Iris pigment epithelial cell (primary cell): ENCODE measurements at regions not wholly inside any gene's neighbourhood (a gene's known extent, or its start where the extent isn't known, plus 50 kb on each side); places are given as distances from the start of the nearest gene placed in this dataset.

Experiments
- DNase-seq: peaks from one replicate; pipeline ENCODE4 v3.0.0-alpha.2; 2011; ENCODE audit warnings: low read depth

DNA sequence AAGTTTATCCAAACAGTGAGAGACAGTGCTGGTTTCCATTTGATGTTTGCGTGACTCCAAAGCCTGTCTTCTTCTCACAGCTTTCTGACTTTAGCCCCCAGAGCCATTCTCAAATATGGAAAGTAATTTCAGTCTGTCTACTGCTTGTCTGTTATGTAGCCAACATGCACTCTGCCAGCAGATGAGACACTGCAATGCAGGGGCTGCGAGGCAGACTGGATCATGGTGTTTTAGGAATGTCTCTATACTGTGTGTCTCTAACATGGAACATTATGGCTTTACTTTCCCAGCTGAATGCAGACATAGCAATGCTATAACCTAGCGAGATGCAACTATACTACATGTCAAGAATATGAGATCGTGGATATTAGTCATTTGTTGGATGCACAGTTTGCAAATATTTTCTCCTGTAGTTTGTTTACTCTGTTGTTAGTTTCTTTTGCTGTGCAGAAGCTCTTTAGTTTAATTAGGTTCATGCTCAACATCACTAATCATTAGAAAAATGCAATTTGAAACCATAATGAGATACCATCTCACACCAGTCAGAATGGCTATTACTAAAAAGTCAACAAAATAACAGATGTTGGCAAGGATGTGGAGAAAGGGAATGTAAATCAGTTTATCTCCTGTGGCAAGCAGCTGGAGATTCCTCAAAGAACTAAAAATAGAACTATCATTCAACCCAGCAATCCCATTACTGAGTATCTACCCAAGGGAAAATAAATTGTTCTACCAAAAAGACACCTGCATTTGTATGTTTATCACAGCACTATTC lies 235.8 kb upstream of the TMTC1 start:
- DNase-seq: no peak

DNA sequence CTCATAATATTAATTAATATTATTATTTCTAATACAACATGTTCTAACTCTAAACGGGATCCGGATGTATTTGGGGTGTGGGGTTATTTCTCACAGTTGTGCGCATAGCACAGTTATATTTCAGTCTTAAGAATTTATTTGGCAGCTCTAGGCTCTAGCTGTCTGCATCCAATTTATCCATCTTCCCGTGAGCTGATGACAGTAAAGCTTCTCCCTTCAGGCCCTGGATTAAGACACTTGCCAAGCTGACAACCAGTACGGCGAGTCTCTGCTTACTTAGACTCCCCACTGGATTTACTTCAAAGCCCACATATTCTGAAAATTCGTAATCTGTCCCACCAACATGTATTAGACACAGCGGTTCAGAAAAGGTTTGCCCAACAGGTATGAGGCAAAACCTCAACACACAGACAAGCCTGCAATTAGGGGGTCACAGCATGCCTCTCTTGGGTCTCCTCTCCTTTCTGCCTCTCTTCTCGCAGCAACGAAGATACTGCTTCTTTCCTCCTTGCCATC lies 232.9 kb upstream of the TMTC1 start:
- DNase-seq: no peak

DNA sequence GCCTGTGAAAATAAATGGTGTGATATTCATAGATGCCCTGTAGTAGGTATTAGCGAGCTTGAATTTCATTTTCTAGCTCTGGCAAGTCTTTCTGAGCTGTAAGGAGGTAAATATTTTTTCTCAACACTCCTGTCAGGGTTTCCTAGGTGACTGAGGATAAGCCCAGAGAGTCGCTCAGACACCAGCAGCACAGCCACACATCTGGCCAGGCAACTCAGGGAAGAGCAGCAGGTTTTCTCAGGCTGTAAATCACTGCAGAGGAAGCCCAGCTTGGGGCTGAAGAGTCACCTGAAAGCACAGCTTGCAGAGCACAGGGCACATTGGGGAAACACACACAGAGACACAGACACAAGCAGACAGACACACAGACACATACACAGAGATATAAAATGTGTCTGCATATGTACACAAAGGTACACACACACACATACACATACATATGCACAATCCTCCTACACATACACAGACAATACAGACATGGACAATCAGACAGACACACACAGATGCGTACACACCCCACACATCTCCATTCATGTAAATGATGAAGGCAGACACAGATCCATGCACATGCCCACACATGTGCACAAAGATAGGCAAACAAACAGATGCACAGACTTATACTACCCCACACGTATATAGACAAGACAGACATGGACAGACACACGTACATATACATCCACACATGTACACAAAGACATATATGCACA lies 232.0 kb upstream of the TMTC1 start:
- no peak for DNase-seq

DNA sequence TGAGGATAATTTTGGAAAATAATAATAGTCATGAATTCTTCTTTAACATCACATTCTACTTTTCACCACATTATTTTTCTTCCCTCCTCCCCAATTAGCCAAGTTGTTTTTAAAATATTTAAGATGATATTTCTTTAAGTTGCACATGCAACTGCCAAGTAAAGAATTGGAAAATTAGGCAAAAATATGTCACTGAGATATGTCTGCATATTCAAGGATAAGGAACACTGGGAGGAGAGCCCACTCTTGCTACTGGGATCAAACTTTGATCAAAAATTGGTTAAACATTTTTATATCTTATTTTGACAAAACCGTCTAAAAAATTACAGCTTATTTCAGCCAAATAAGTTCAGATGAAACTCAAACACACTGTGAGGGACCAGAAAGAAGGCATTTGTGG lies 231.2 kb upstream of the TMTC1 start:
- DNase-seq: no peak

DNA sequence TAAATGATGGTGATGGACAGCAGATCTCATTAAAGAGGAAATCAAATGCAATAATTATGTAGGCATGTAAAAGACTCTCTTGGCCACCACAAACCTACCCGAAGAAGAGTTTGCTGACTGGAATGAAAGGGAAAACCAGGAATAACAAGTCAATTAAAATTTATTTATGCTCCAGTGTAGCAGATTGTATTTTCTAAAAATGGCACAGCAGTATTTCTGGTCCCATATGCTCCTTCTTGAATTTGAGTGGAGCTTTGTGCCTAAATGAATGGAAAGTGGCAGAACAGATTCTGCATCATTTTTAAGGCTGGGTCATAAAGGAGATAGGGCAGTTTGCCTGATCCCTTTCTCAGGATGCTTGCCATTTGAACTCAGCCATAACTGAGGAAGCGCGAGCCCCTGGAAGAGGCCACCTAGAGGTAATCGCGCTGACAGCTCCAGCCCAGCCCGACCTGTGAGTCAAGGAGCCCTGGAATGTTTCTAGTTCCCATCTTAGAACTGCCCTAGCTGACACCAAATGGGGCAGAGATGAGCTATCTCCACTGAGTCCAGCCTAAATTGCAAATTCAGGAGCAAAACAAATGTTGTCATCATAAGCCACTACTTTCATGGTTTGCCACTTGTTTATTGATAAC lies 229.2 kb upstream of the TMTC1 start:
- no peak for DNase-seq

DNA sequence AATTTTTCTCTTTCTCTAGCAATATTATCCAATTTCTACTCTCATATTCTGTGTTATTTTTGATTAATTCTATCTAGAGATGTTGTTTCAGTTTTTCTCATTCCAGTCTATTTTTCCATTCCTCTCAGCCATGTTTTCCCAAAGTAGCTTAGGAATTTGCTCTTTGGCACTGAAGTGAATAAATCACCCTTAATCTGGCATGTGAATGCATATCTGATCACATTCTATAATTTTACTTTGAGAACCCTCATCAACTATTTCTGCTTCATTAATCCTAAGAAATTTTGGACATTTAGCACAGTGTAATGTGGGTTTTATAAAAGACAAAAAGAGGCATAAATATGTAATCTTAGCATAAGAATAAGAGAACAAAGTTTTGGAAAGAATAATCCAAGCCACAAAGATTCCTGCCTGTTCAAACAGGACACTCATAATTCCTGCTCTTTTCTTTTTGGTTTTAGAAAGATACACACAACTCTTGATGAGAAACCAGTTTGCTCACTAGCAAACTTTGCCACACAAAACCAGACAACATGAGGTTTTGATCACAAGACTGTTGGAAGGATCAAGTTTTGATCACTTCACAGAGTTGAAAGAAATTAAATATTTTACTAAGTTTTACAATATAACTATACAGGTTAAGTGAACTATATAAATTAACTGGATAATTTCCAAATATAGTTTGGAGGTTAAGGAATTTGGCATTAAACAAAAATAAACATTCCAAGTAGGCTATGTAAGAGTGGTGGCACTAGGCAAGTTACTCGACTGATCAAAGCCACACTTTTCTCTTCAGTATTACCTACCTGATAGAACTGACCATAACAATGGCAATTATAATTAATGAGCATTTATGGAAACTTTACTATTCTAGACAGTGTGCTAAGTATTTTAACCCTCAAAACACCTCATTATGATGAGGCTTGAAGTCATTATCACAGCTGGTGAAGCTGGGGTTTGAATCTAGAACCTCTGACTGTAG lies 226.6 kb upstream of the TMTC1 start:
- DNase-seq: no peak

DNA sequence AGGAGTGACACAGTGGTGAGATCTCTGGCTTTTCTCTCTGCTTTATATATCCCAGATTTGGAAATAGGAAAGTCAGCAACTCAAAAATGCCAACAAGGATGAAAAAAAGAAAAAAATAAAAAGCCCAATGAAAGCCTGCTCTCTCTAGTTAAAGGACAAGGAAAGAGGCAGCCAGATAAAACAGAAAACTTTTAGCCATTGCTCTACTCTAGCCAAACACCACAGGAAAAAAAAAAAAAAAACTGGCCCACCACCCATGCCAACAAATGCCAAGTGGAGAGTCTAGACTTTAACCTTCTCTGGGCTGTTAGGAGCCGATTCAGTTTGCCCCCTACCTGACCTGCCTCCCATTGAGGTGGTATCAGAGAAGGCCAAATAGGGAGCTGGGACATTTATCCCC lies 222.3 kb upstream of the TMTC1 start:
- DNase-seq: no peak

DNA sequence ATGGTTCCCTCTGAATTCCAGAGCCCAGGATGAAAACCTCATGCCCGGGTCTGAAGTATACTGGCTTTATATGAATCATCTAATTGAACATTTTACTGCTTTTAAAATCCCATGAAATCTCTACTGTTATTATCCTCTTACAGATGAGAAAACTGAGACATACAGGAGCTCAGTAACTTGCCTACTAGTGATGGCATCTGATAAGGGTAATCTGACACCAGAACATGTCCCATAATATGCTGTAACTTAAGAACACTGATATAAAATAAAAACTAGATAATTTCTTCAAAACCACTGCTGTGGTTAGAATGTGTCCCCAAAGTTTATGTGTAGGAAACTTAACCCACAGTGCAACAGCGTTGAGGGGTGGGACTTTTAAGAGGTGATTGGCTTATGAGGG lies 219.6 kb upstream of the TMTC1 start:
- no peak for DNase-seq

DNA sequence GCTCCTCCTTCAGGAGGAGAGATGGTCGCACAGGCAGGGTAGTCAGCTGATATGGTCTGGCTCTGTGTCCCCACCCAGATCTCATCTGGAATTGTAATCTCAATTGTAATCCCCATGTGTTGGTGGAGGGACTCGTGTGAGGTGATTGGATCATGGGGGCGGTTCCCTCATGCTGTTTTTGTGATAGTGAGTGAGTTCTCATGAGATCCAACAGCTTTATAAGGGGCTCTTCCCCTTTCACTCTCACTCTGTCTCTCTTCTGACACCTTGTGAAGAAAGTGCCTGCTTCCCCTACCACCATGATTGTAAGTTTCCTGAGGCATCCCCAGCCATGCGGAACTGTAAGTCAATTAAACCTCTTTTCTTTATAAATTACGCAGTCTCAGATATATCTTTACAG lies 218.9 kb upstream of the TMTC1 start:
- DNase-seq: no peak

DNA sequence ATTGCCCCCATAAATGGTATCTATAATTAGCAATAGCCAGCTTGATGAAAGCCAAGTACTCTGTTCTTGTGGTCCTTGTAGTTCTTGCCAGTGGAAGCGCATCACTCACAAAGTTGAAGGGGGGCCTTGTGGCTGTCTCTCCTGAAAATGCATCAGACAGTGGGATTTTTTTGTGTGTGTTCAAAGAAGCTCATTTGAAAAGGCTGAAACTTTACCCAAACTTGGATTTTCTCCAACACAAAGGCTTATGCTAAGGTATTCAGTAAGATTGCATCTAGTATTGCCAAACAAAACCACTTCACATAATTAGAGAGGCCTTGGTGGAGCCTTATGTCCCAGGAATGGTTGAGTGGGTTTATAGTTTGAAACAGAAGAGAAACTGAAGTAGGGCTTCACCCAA lies 216.7 kb upstream of the TMTC1 start:
- DNase-seq: peak; percentile 69

DNA sequence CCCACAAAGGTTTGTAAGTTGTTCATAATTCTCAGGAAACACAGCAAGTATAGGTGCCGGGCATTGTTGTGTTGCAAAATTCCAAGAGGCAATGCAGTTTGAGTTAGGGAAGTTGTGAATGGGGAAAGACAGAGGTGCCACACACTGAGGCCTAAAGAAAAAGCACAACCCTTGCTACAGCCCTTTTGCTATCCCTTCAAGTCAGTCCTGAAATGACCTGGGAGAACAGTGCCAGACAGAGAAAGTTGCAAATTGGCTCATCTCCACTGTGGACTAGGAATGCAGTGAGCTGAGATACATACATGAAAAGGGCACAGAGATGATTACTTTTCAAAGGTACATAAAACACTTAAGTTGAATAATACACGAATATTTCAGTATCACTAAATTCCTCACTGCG lies 213.3 kb upstream of the TMTC1 start:
- no peak for DNase-seq

DNA sequence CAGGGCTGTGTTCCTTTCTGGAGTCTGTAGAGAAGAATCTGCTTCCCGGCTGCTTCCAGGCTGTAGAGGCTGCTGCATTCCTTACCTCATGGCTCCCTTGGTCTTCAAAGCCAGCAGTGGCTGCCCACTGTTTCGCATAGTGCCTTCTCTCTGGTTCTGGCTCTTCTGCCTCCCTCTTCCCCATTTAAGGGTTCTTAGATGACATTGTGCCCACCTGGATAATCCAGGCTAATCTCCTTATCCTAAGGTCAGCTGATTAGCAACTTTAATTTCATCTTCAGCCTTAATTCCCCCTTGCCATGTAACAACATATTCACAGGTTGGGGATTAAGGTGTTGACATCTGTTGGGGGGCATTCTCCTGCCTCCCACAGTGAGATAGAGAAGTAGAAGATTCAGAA lies 208.6 kb upstream of the TMTC1 start:
- no peak for DNase-seq

DNA sequence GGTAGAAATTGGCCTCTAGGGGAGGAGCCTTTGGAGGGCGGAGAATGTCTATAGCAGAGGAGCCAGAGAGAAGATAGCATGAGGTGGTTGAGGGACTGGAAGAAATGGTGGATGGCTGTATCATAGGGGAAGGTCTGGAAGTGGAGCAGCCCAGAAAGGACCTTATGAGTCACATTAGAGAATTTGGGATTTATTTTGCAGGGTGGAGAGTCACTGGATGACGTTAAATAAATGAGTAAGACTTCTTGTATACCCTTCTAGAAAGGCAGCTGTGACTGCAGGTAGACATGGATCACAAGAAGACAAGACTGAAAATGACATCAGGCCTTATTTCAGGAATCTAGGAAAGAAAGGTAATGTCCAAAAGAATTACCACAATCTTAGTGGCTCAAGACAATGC lies 208.2 kb upstream of the TMTC1 start:
- no peak for DNase-seq

DNA sequence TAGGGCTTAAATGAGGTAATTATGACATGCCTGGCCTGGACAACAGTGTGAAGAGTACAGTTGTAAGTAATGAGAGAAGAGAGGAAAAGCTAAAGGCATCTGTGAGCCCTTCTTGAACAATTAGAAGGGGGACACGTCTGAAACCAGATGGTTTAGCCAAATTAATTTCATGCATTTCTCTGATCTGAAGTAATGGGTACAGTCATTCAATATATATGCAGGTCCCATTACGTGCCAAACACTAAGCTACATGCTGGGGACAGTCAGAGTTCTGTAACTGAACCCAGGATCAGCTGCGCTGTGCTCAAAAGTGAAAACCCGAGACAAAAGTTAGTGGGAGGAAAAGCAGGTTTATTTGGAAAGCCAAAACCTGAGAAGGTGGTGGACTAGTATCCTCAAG lies 207.2 kb upstream of the TMTC1 start:
- no peak for DNase-seq

DNA sequence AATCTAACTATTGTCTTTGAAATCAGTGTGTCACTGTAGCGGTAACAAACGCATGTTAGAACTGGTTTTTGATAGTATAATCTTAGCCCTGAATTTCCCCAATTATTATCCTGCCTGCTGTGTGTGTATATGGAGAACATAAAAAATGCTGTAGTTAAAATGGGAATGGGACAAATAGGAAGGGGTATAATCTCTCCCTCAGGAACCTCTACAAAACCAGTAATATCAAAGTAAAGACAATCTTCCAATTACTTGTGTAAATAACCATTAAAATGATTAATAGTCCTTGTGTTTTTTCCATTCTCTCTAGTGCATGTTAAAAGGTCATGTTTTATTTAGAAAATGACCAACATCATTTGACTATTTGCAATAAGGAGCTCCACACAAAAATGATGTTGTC lies 200.1 kb upstream of the TMTC1 start:
- no peak for DNase-seq

DNA sequence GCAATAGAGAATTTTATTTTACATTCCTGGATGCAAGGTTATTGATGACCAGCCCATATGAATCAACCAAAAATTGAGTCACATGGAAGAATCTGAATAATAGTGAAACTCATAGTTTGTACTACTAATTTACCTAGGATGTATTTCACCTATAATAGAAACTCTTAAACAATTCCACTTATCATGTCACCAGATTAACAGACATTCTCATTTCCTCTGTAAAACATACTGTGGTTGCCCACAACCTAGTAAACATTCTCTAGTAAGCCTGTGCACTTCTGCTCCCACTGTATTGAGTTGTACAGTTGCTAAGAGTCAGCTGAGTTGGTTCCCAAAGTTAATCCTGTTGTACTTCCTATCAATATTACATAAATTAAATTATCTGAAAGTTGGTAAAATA lies 196.6 kb upstream of the TMTC1 start:
- no peak for DNase-seq

DNA sequence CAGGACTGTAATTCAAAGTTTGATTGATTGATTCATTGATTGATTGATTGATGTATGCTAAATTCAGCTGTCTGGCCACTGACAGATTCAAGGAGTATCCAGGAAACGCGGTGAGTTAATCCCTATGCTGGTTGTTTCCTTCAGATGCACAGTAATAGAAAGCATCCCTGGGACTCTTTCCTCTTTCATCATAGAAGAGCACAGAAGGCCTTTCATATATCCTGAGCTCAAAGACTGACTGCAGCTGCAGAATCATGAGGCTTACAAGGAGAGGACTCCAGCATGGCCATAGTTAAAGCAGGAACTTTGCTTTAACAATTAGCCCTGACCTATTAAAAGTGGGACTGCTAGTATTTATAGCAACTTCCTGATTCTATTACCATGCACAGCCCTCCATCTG lies 187.7 kb upstream of the TMTC1 start:
- DNase-seq: no peak

DNA sequence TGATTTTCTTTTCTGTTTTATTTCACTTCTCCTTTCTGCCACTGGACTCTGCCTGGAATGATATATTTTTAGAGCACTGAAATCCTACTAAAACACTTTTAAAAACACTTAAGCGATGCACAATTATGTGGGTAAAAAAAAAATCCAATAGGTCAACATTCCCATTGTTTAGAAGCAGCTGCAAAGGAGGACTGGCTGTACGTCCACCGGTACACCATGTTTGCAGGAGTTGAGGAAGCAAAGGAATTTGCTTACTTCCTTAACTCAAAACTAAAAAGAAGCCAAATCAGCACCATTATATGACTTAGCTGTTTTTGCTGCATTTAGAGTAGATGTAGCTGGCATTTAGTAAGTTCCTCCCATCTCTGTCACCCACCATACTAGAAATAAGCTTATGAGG lies 186.8 kb upstream of the TMTC1 start:
- DNase-seq: no peak

DNA sequence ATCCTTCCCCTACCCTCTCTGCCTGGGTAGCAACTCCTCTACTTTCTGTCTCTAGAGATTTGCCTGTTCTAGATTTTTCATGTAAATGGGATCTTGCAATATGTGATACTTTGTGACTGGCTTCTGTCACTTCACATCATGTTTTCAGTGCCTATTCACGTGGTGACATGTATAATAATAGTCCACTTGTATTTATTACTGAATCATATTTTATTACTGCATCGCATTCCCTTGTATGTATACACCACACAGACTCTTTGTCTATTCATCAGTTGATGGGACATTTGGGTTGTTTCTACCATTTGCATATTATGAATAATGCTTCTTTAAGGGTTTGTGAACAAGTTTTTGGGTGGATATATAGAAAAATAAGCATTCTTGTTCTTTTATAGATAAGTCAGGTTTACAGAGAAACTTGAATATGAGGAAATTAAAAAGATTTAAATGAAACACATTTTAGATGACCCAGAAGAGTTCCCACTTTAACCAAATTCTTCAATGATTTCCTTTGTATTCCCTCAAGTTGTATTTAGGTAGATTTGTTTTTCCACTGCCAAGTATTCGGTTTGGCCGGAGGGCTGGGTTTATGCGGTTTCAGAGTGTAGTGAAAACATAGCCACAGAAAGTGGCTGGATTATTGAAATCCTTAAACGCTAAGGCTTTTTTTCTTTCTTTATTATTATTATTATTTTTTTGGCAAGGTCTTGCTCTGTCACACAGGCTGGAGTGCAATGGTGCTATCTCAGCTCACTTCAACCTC lies 178.7 kb upstream of the TMTC1 start:
- DNase-seq: no peak

DNA sequence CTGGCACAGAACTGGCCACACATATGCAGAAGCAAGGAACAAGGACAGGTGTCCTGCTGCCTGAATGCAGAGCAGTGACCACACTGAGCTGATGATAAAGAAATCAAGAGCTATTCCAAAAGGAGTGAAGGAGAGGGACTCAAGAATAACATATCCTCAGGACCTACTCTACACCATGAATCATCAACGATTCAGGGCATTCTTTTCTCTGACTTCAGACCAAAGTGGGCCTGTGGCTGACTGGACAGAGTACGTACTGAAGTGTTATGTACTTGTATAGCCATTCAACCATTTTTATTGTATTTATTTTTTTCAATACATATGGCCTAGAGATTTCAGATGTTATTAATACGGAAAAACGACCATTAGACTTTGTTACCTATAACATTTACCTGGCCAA lies 177.5 kb upstream of the TMTC1 start:
- peak; percentile 60 for DNase-seq

DNA sequence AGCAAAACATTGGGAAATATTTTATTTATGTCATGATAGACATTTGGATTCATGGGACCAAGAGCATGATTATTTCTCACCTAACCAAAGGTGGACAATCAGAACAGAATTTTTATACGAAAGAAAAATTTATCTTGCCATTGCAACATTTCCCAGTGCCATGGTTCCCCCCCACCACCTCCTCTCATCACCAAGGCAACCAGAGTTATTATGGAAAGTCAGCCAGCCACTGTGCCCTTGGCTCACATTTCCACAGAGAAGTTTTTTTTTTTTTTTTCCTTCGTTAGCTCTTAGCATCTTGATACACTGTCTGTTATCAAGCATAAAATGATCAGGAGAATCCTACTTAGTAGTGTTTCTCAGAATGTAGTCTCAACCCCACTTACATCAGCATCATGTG lies 176.4 kb upstream of the TMTC1 start:
- no peak for DNase-seq
